Gastroesophageal sphincter (tissue), 4 donors: ENCODE measurements at regions not wholly inside any gene's neighbourhood (a gene's known extent, or its start where the extent isn't known, plus 50 kb on each side); places are given as distances from the start of the nearest gene placed in this dataset.

Experiments
- ATAC-seq: fragments of 150-250 bp; one replicate; pipeline ENCODE4 v1.9.1; 2016; ENCODE audit warnings: mild to moderate bottlenecking, moderate library complexity
- H3K27ac ChIP-seq, 4 donors: fragments of 200-600 bp; sonication (generic) in 3 of 4; 1 replicate in 3 of 4; 2 replicates in 1 of 4; pipeline ENCODE4 v1.5.1; 2016 to 2019
- H3K27me3 ChIP-seq: fragments of 200-600 bp; sonication (generic); one replicate; pipeline ENCODE4 v1.5.1; 2019
- H3K36me3 ChIP-seq, 2 donors: fragments of 200-600 bp; sonication (generic); one replicate each; pipeline ENCODE4 v1.5.1; 2019; ENCODE audit warnings: control low read depth in 1 of 2
- H3K4me1 ChIP-seq, 3 donors: fragments of 200-600 bp; sonication (generic); 1 replicate in 2 of 3; 2 replicates in 1 of 3; pipeline ENCODE4 v1.5.1; 2016 to 2019; ENCODE audit warnings: control low read depth in 2 of 3
- H3K4me3 ChIP-seq, 2 donors: fragments of 200-600 bp; sonication (generic); one replicate each; pipeline ENCODE4 v1.5.1; 2019; ENCODE audit warnings: mild to moderate bottlenecking in 1 of 2, moderate library complexity in 1 of 2
- H3K9me3 ChIP-seq, 3 donors: fragments of 200-600 bp; sonication (generic); one replicate each; pipeline ENCODE4 v1.5.1; 2017 to 2019; ENCODE audit warnings: control low read depth in 2 of 3
- CTCF ChIP-seq, 4 experiments: fragments of 200-600 bp in 2 of 4; fragments of 450-650 bp in 2 of 4; sonication (generic) in 1 of 4; IDR thresholded peaks; one replicate each; pipeline ENCODE4 v1.5.1; 2017 to 2019; ENCODE audit warnings: antibody characterized with exemption in 4 of 4, mild to moderate bottlenecking in 2 of 4, moderate library complexity in 2 of 4
- EP300 ChIP-seq: sonication (generic); formaldehyde crosslinking; IDR thresholded peaks from one replicate; pipeline ENCODE4 v1.6.1; 2017; ENCODE audit warnings: antibody characterized with exemption, mild to moderate bottlenecking
- POLR2A ChIP-seq, 2 donors: fragments of 450-650 bp; IDR thresholded peaks; one replicate each; pipeline ENCODE4 v1.6.1; 2017; ENCODE audit warnings: antibody characterized with exemption in 2 of 2, mild to moderate bottlenecking in 2 of 2, moderate library complexity in 1 of 2
- POLR2AphosphoS5 ChIP-seq: sonication (generic); formaldehyde crosslinking; IDR thresholded peaks from one replicate; pipeline ENCODE4 v1.6.1; 2017; ENCODE audit warnings: antibody characterized with exemption
- WGBS, 2 donors: methylation state at CpG; one replicate each; pipeline ENCODE4 v1.1.5; 2018; ENCODE audit warnings: low coverage in 1 of 2; 5-methylcytosine and 5-hydroxymethylcytosine counted together

DNA sequence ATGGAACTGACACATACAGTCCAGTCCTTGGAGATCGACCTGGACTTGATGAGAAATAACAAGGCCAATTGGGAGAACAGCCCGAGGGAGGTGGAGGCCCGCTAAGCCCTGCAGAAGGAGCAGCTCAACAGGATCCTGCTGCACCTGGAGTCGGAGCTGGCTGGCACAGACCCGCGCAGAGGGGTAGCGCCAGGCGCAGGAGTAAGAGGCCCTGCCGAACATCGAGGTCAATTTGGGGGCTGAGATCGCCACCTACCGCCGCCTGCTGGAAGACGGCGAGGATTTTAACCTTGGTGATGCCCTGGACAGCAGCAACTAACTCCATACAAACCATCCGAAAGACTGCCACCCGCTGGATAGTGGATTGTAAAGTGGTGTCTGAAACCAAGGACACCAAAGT lies 1610.1 kb upstream of the ACO1 start:
- Histone ChIP-seq H3K4me3 (no peak overlapping the region), H3K9me3 (peaks cover 0 to 9% (median 0%) of the 10 kb centered on the region in 3 donors), H3K36me3 (no peaks in the 10 kb centered on the region), H3K27me3 (no peaks in the 10 kb centered on the region), H3K27ac (no peak overlapping the region), H3K4me1 (no peaks in the 10 kb centered on the region)
- no peak for ATAC-seq
- no peak for TF ChIP-seq POLR2A (IDR thresholded peaks at IDR 0.05)
- no peak for TF ChIP-seq POLR2AphosphoS5
- no peak for TF ChIP-seq CTCF (IDR thresholded peaks at IDR 0.05)
- no peak for TF ChIP-seq EP300
- WGBS, 2 donors = 71 to 76% methylated on average over 10 to 14 of the region's 17 CpGs

- no peaks in the 10 kb centered on the region for H3K27me3 ChIP-seq
- no peak overlapping the region for H3K4me3 ChIP-seq
- H3K9me3 ChIP-seq = peaks cover 0 to 9% (median 0%) of the 10 kb centered on the region in 3 donors
- no peak overlapping the region for H3K27ac ChIP-seq
- WGBS, 2 donors = 11 to 13% methylated on average over 1 of the region's 1 CpG
- TF ChIP-seq EP300 (no peak), CTCF (IDR thresholded peaks at IDR 0.05) (no peak), POLR2AphosphoS5 (no peak), POLR2A (IDR thresholded peaks at IDR 0.05) (no peak)
- H3K36me3 ChIP-seq = no peaks in the 10 kb centered on the region
- no peak for ATAC-seq
- H3K4me1 ChIP-seq = no peaks in the 10 kb centered on the region
Measured at GRCh38 chr9:30775236-30775635, 1609.2 kb upstream of the ACO1 start.

- ATAC-seq = no peak
- Histone ChIP-seq H3K4me1 (no peaks in the 10 kb centered on the region), H3K9me3 (no peaks in the 10 kb centered on the region), H3K36me3 (no peaks in the 10 kb centered on the region), H3K27ac (no peak overlapping the region), H3K27me3 (no peaks in the 10 kb centered on the region), H3K4me3 (no peak overlapping the region)
- TF ChIP-seq POLR2AphosphoS5 (no peak), POLR2A (IDR thresholded peaks at IDR 0.05) (no peak), CTCF (IDR thresholded peaks at IDR 0.05) (no peak), EP300 (no peak)
- 50 to 71% methylated on average over 1 of the region's 1 CpG for WGBS, 2 donors
Measured at GRCh38 chr9:30796764-30797163, 1587.7 kb upstream of the ACO1 start.

- Histone ChIP-seq H3K4me1 (no peaks in the 10 kb centered on the region), H3K4me3 (no peak overlapping the region), H3K27me3 (no peaks in the 10 kb centered on the region), H3K9me3 (no peaks in the 10 kb centered on the region), H3K27ac (no peak overlapping the region), H3K36me3 (no peaks in the 10 kb centered on the region)
- 60 to 98% methylated on average over 3 to 10 of the region's 21 CpGs for WGBS, 2 donors
- ATAC-seq = no peak
- TF ChIP-seq POLR2AphosphoS5 (no peak), EP300 (no peak)
Measured at GRCh38 chr9:30799527-30800101, 1584.8 kb upstream of the ACO1 start.

GRCh38 chr9:30800421-30800820 lies 1584.0 kb upstream of the ACO1 start:
- no peak for ATAC-seq
- Histone ChIP-seq H3K36me3 (no peaks in the 10 kb centered on the region), H3K9me3 (no peaks in the 10 kb centered on the region), H3K4me3 (no peak overlapping the region), H3K27me3 (no peaks in the 10 kb centered on the region), H3K4me1 (no peaks in the 10 kb centered on the region), H3K27ac (no peak overlapping the region)
- 86 to 91% methylated on average over 1 to 5 of the region's 14 CpGs for WGBS, 2 donors
- TF ChIP-seq CTCF (IDR thresholded peaks at IDR 0.05) = no peak
